IMR-90 (cell line): ENCODE measurements at regions not wholly inside any gene's neighbourhood (a gene's known extent, or its start where the extent isn't known, plus 50 kb on each side); places are given as distances from the start of the nearest gene placed in this dataset.

ENCODE experiments used
- ATAC-seq: fragments of 200-7000 bp; cut with Tn5 transposase; 2 replicates; pipeline ENCODE4 v1.9.1; 2020; ENCODE audit warnings: low read depth, mild to moderate bottlenecking, moderate library complexity
- BruUV-seq: library from RNA; stranded (reverse); fragments of 400-500 nt; replicated peaks from 2 replicates; lab custom pipeline; 2021; lab: Mats Ljungman, UMichigan
- CTCF ChIA-PET: fragments of 300-600 bp; formaldehyde crosslinking; extraction: SDS; loops from one replicate; lab custom pipeline; 2021; ENCODE audit warnings: antibody characterized with exemption; lab: Yijun Ruan, JAX
- POLR2A ChIA-PET: fragments of 300-600 bp; sonication (Branson Sonifier 250); formaldehyde crosslinking; loops from one replicate; lab custom pipeline; 2022; ENCODE audit warnings: antibody characterized with exemption; ENCODE audit not compliant: unreplicated experiment; lab: Charles Lee
- DNase-seq: peaks from one replicate; pipeline ENCODE4 v3.0.0; 2013
- H2AFZ ChIP-seq: replicated peaks from 2 replicates; pipeline ENCODE3; 2013; ENCODE audit warnings: low read length, mild to moderate bottlenecking; ENCODE audit not compliant: poor library complexity
- H2AK5ac ChIP-seq: 2 replicates; pipeline ENCODE4 v1.6.1; 2013; ENCODE audit warnings: low read depth, low read length, inconsistent platforms
- H2AK9ac ChIP-seq: replicated peaks from 2 replicates; pipeline ENCODE3; 2013; ENCODE audit warnings: mild to moderate bottlenecking, low read depth, low read length, moderate library complexity; ENCODE audit not compliant: poor library complexity
- H2BK120ac ChIP-seq: 2 replicates; pipeline ENCODE4 v1.6.1; 2013; ENCODE audit warnings: low read depth, low read length, inconsistent platforms
- H2BK15ac ChIP-seq: 3 replicates; pipeline ENCODE4 v1.6.1; 2013; ENCODE audit warnings: low read depth, low read length, inconsistent platforms
- H2BK20ac ChIP-seq: 2 replicates; pipeline ENCODE4 v1.6.1; 2013; ENCODE audit warnings: low read depth, mild to moderate bottlenecking, inconsistent platforms, low read length, moderate library complexity
- H2BK5ac ChIP-seq: 2 replicates; pipeline ENCODE4 v1.6.1; 2013; ENCODE audit warnings: mild to moderate bottlenecking, low read depth, low read length, inconsistent platforms; ENCODE audit not compliant: poor library complexity, severe bottlenecking
- H3K14ac ChIP-seq: replicated peaks from 2 replicates; pipeline ENCODE4 v1.6.1; 2013; ENCODE audit warnings: low read depth, low read length, inconsistent platforms
- H3K18ac ChIP-seq: 2 replicates; pipeline ENCODE4 v1.6.1; 2013; ENCODE audit warnings: low read depth, low read length, control low read depth
- H3K23ac ChIP-seq: 2 replicates; pipeline ENCODE4 v1.6.1; 2013; ENCODE audit warnings: low read depth, low read length, inconsistent platforms
- H3K27ac ChIP-seq: 2 replicates; pipeline ENCODE4 v1.5.1; 2013; ENCODE audit warnings: mild to moderate bottlenecking, control low read depth, low read length; ENCODE audit not compliant: insufficient read depth
- H3K27me3 ChIP-seq: 2 replicates; pipeline ENCODE4 v1.6.1; 2013; ENCODE audit warnings: low read length; ENCODE audit not compliant: control insufficient read depth, insufficient read depth
- H3K36me3 ChIP-seq: 2 replicates; pipeline ENCODE4 v1.6.1; 2013; ENCODE audit warnings: low read length, mixed read lengths; ENCODE audit not compliant: control insufficient read depth, insufficient read depth
- H3K4ac ChIP-seq: 2 replicates; pipeline ENCODE4 v1.6.1; 2013; ENCODE audit warnings: low read depth, low read length, inconsistent platforms
- H3K4me1 ChIP-seq: 2 replicates; pipeline ENCODE4 v1.6.1; 2013; ENCODE audit warnings: low read length, mixed read lengths; ENCODE audit not compliant: control insufficient read depth, insufficient read depth
- H3K4me2 ChIP-seq: 2 replicates; pipeline ENCODE4 v1.6.1; 2013; ENCODE audit warnings: low read depth, mild to moderate bottlenecking, control low read depth, low read length, moderate library complexity
- H3K4me3 ChIP-seq: 2 replicates; pipeline ENCODE4 v1.5.1; 2013; ENCODE audit warnings: low read depth, mild to moderate bottlenecking, control low read depth, low read length, moderate library complexity; ENCODE audit not compliant: insufficient read depth
- H3K56ac ChIP-seq: 2 replicates; pipeline ENCODE4 v1.6.1; 2013; ENCODE audit warnings: low read length, inconsistent platforms; ENCODE audit not compliant: insufficient read depth; ENCODE audit errors: extremely low read depth
- H3K79me1 ChIP-seq, 2 experiments: 2 replicates each; pipeline ENCODE4 v1.6.1; 2013; ENCODE audit warnings: low read length in 2 of 2, inconsistent platforms in 1 of 2, low read depth in 1 of 2
- H3K9ac ChIP-seq: 2 replicates; pipeline ENCODE4 v1.6.1; 2013; ENCODE audit warnings: low read depth, low read length, control low read depth
- H3K9me1 ChIP-seq: 2 replicates; pipeline ENCODE4 v1.6.1; 2013; ENCODE audit warnings: low read length, inconsistent platforms; ENCODE audit not compliant: insufficient read depth
- H3K9me3 ChIP-seq: 2 replicates; pipeline ENCODE4 v1.6.1; 2013; ENCODE audit warnings: low read length; ENCODE audit not compliant: control insufficient read depth, insufficient read depth
- H4K20me1 ChIP-seq: 2 replicates; pipeline ENCODE4 v1.6.1; 2013; ENCODE audit warnings: low read length, inconsistent platforms; ENCODE audit not compliant: insufficient read depth
- H4K5ac ChIP-seq: 2 replicates; pipeline ENCODE4 v1.6.1; 2013; ENCODE audit warnings: mild to moderate bottlenecking, low read depth, low read length, control low read depth
- H4K8ac ChIP-seq, 2 experiments: 2 replicates each; pipeline ENCODE4 v1.6.1; 2013; ENCODE audit warnings: low read depth in 2 of 2, low read length in 2 of 2, control low read depth in 1 of 2, inconsistent platforms in 1 of 2
- H4K91ac ChIP-seq: 2 replicates; pipeline ENCODE4 v1.6.1; 2013; ENCODE audit warnings: low read depth, low read length, inconsistent platforms; ENCODE audit not compliant: insufficient read depth
- BHLHE40 ChIP-seq: fragments of 150-350 bp; IDR thresholded peaks from 2 replicates; pipeline ENCODE4 v1.6.1; 2016; ENCODE audit warnings: mild to moderate bottlenecking, low read depth, low read length
- CEBPB ChIP-seq: IDR thresholded peaks from 2 replicates; pipeline ENCODE4 v1.6.1; 2012; ENCODE audit warnings: low read depth, low read length, improper control_type of control experiment
- CHD1 ChIP-seq: IDR thresholded peaks from 2 replicates; pipeline ENCODE4 v1.6.1; 2012; ENCODE audit warnings: low read depth, low read length, improper control_type of control experiment
- CTCF ChIP-seq: conservative IDR thresholded peaks from 2 replicates; pipeline ENCODE4 v1.5.1; 2012; ENCODE audit warnings: mild to moderate bottlenecking, low read depth, low read length, improper control_type of control experiment
- ELK1 ChIP-seq: fragments of 150-350 bp; IDR thresholded peaks from 2 replicates; pipeline ENCODE4 v1.6.1; 2016; ENCODE audit warnings: low read depth, mild to moderate bottlenecking, low read length, moderate library complexity, borderline replicate concordance
- FOS ChIP-seq: fragments of 150-350 bp; IDR thresholded peaks from 2 replicates; pipeline ENCODE4 v1.6.1; 2016; ENCODE audit warnings: low read depth, low read length
- MAFK ChIP-seq: IDR thresholded peaks from 2 replicates; pipeline ENCODE4 v1.6.1; 2012; ENCODE audit warnings: low read depth, low read length, improper control_type of control experiment
- MAZ ChIP-seq: IDR thresholded peaks from 2 replicates; pipeline ENCODE4 v1.6.1; 2012; ENCODE audit warnings: low read depth, mild to moderate bottlenecking, low read length, improper control_type of control experiment, moderate library complexity, borderline replicate concordance
- MXI1 ChIP-seq: IDR thresholded peaks from 2 replicates; pipeline ENCODE4 v1.6.1; 2012; ENCODE audit warnings: low read depth, mild to moderate bottlenecking, low read length, moderate library complexity, borderline replicate concordance
- NFE2L2 ChIP-seq: fragments of 150-350 bp; IDR thresholded peaks from 2 replicates; pipeline ENCODE4 v1.6.1; 2016; ENCODE audit warnings: low read depth, mild to moderate bottlenecking, low read length
- POLR2A ChIP-seq: IDR thresholded peaks from 2 replicates; pipeline ENCODE4 v1.6.1; 2012; ENCODE audit warnings: mild to moderate bottlenecking, low read depth, low read length
- RAD21 ChIP-seq: IDR thresholded peaks from 2 replicates; pipeline ENCODE4 v1.6.1; 2012; ENCODE audit warnings: low read length, improper control_type of control experiment
- RCOR1 ChIP-seq: IDR thresholded peaks from 2 replicates; pipeline ENCODE4 v1.6.1; 2012; ENCODE audit warnings: mild to moderate bottlenecking, low read length, improper control_type of control experiment; ENCODE audit not compliant: insufficient replicate concordance
- RFX5 ChIP-seq: IDR thresholded peaks from 2 replicates; pipeline ENCODE4 v1.8.0; 2012; ENCODE audit warnings: low read depth, mild to moderate bottlenecking, low read length, moderate library complexity
- SMC3 ChIP-seq: fragments of 150-350 bp; IDR thresholded peaks from 2 replicates; pipeline ENCODE4 v1.6.1; 2016; ENCODE audit warnings: low read depth, mild to moderate bottlenecking, antibody characterized with exemption, low read length, moderate library complexity
- USF2 ChIP-seq: fragments of 150-350 bp; IDR thresholded peaks from 2 replicates; pipeline ENCODE4 v1.6.1; 2017; ENCODE audit warnings: mild to moderate bottlenecking, antibody characterized with exemption, low read length, low read depth
- dilution Hi-C: fragments of 300-500 bp; cut with HindIII; formaldehyde crosslinking; loops from one replicate; pipeline ENCODE4 v1.14.3; 2018; ENCODE audit warnings: low sequenced_read_pairs; ENCODE audit not compliant: unreplicated experiment
- in situ Hi-C: fragments of 300-500 bp; cut with MboI; formaldehyde crosslinking; loops from 3 replicates; pipeline ENCODE4 v1.14.3; 2019; ENCODE audit warnings: low sequenced_read_pairs, inconsistent platforms, mixed read lengths
- intact Hi-C: fragments of 100-400 bp; cut with micrococcal nuclease; formaldehyde crosslinking; loops from 2 replicates; pipeline ENCODE4 v1.10.0; 2022

- no peak overlapping the region for H3K4ac ChIP-seq
- no peak overlapping the region for H3K9ac ChIP-seq
- no peaks in the 10 kb centered on the region for H3K79me1 ChIP-seq
- intact Hi-C loops, result no loop called here
- H3K4me2 ChIP-seq, result no peak overlapping the region
- no peak overlapping the region for H4K5ac ChIP-seq
- no peaks in the 10 kb centered on the region for H3K9me3 ChIP-seq
- H3K18ac ChIP-seq, result no peak overlapping the region
- H3K4me1 ChIP-seq, result no peaks in the 10 kb centered on the region
- no peak overlapping the region for H4K91ac ChIP-seq
- no peak overlapping the region for H2BK20ac ChIP-seq
- ChIA-PET POLR2A (no interaction called here), CTCF (interaction anchor here (0.6 kb wide), 1 partner anchor 15 kb away, joined by 3 read pairs; no protein-coding TSS in a partner anchor)
- no peak overlapping the region for H2AK5ac ChIP-seq
- no peak overlapping the region for H2BK5ac ChIP-seq
- TF ChIP-seq RCOR1 (no peak), MAFK (no peak), MXI1 (no peak), CEBPB (no peak), RAD21 (no peak), USF2 (no peak), RFX5 (no peak), NFE2L2 (no peak), CHD1 (no peak), FOS (no peak), MAZ (no peak), BHLHE40 (no peak), CTCF (no peak), ELK1 (no peak), POLR2A (no peak), SMC3 (no peak)
- H3K56ac ChIP-seq, result no peak overlapping the region
- no peak overlapping the region for H3K4me3 ChIP-seq
- H2AK9ac ChIP-seq, result no peak overlapping the region
- no peak overlapping the region for H3K27ac ChIP-seq
- H3K36me3 ChIP-seq, result no peaks in the 10 kb centered on the region
- DNase-seq (no peak), ATAC-seq (no peak)
- H3K14ac ChIP-seq, result no peak overlapping the region
- no peaks in the 10 kb centered on the region for H4K20me1 ChIP-seq
- no peaks in the 10 kb centered on the region for H3K9me1 ChIP-seq
- no peak overlapping the region for H2BK120ac ChIP-seq
- BruUV-seq, result no TSS peak
- H2BK15ac ChIP-seq, result no peak overlapping the region
- H4K8ac ChIP-seq, result no peak overlapping the region
- dilution Hi-C loops, result no loop called here
- no peak overlapping the region for H2AFZ ChIP-seq
- no peaks in the 10 kb centered on the region for H3K27me3 ChIP-seq
- no peak overlapping the region for H3K23ac ChIP-seq
- in situ Hi-C loops, result no loop called here
These were observed 256.3 kb downstream of the NNT start for GRCh38 chr5:43859309-43859708.
